Tibial artery (tissue), 4 donors: ENCODE measurements at regions not wholly inside any gene's neighbourhood (a gene's known extent, or its start where the extent isn't known, plus 50 kb on each side); places are given as distances from the start of the nearest gene placed in this dataset.

ENCODE experiments used
- DNase-seq, 2 donors: peaks; one replicate each; pipeline ENCODE4 v3.0.0-alpha.2; 2019
- H3K27ac ChIP-seq, 2 donors: fragments of 200-600 bp; sonication (generic) in 1 of 2; 1 replicate in 1 of 2; 2 replicates in 1 of 2; pipeline ENCODE4 v1.5.1; 2018 to 2019; ENCODE audit warnings: mild to moderate bottlenecking in 1 of 2
- H3K27me3 ChIP-seq, 2 donors: fragments of 200-600 bp; sonication (generic) in 1 of 2; one replicate each; pipeline versions ENCODE4 v1.5.1 to v1.6.0; 2016 to 2019
- H3K36me3 ChIP-seq, 3 donors: fragments of 200-600 bp; sonication (generic) in 2 of 3; one replicate each; pipeline ENCODE4 v1.5.1; 2016 to 2019; ENCODE audit warnings: mild to moderate bottlenecking in 2 of 3
- H3K4me1 ChIP-seq, 4 donors: fragments of 200-600 bp; sonication (generic) in 2 of 4; 1 replicate in 3 of 4; 2 replicates in 1 of 4; pipeline ENCODE4 v1.5.1; 2016 to 2019
- H3K4me3 ChIP-seq, 2 donors: fragments of 200-600 bp; sonication (generic) in 1 of 2; 1 replicate in 1 of 2; 2 replicates in 1 of 2; pipeline ENCODE4 v1.5.1; 2018 to 2019; ENCODE audit warnings: mild to moderate bottlenecking in 2 of 2
- H3K9me3 ChIP-seq, 3 donors: fragments of 200-600 bp; sonication (generic) in 1 of 3; one replicate each; pipeline ENCODE4 v1.5.1; 2016 to 2019
- intact Hi-C: fragments of 100-400 bp; cut with DNase I; formaldehyde crosslinking; loops from one replicate; pipeline ENCODE4 v1.15.0; 2023; ENCODE audit warnings: low total_unique reads
- TF ChIP-seq, protein P1 (sequence below), 2 experiments: fragments of 200-600 bp in 1 of 2; fragments of 450-650 bp in 1 of 2; IDR thresholded peaks; one replicate each; pipeline ENCODE4 v1.5.1; 2017 to 2019; ENCODE audit warnings: antibody characterized with exemption in 2 of 2, mild to moderate bottlenecking in 1 of 2, moderate library complexity in 1 of 2

DNA sequence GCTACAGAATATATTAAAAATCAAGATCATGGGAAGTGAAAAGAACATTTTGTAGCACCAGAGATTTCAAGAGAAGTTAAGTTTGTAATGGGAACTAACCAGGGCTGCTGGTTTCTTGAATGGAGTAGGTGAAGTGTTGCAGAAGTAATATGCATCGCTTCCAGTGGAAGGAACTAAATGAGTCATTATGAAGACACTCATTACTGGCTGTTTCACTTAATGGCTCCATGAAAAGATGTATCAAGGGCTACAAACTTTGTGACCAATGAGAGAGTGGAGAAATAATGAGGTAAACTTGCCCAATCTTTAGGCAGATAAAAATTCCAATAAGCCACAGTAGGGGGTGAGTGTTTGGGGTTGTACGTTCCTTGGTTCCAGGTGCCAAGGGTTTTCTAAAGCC is 380.4 kb upstream of the POU3F3 start:
- TF ChIP-seq, protein P1, sequence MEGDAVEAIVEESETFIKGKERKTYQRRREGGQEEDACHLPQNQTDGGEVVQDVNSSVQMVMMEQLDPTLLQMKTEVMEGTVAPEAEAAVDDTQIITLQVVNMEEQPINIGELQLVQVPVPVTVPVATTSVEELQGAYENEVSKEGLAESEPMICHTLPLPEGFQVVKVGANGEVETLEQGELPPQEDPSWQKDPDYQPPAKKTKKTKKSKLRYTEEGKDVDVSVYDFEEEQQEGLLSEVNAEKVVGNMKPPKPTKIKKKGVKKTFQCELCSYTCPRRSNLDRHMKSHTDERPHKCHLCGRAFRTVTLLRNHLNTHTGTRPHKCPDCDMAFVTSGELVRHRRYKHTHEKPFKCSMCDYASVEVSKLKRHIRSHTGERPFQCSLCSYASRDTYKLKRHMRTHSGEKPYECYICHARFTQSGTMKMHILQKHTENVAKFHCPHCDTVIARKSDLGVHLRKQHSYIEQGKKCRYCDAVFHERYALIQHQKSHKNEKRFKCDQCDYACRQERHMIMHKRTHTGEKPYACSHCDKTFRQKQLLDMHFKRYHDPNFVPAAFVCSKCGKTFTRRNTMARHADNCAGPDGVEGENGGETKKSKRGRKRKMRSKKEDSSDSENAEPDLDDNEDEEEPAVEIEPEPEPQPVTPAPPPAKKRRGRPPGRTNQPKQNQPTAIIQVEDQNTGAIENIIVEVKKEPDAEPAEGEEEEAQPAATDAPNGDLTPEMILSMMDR (IDR thresholded peaks at IDR 0.05), result no peak
- intact Hi-C loops, result no loop called here

DNA sequence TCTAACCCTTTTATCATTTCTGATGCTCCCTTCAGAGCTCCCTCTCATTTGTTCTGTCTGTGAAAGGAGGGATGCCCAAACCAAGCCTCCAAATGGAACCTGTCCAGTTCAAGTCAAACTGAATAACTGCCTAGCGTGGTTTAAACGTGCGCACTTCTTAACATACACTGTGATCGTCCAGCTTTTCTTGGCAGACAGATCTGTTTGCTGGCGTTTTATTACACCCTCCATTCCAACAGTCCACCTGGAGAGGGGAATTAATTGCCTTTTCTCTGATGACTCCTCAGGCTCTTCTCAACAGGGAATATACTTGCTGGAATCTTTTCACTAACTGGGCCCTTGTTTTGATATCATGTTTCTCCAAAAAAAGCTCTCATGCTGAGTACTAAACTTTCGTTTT is 379.2 kb upstream of the POU3F3 start:
- no peaks in the 10 kb centered on the region for H3K9me3 ChIP-seq
- H3K27ac ChIP-seq, result no peak overlapping the region
- no peaks in the 10 kb centered on the region for H3K36me3 ChIP-seq
- DNase-seq, result no peak
- TF ChIP-seq, protein P1 (IDR thresholded peaks at IDR 0.05), result no peak
- H3K4me3 ChIP-seq, result no peak overlapping the region
- H3K27me3 ChIP-seq, result no peaks in the 10 kb centered on the region
- intact Hi-C loops, result no loop called here
- no peaks in the 10 kb centered on the region for H3K4me1 ChIP-seq

More for the DNA sequence above, 380.4 kb upstream of the POU3F3 start:
- DNase-seq, result no peak
- no peaks in the 10 kb centered on the region for H3K27me3 ChIP-seq
- no peak overlapping the region for H3K27ac ChIP-seq
- no peaks in the 10 kb centered on the region for H3K36me3 ChIP-seq
- no peak overlapping the region for H3K4me3 ChIP-seq
- H3K4me1 ChIP-seq, result no peaks in the 10 kb centered on the region
- no peaks in the 10 kb centered on the region for H3K9me3 ChIP-seq

DNA sequence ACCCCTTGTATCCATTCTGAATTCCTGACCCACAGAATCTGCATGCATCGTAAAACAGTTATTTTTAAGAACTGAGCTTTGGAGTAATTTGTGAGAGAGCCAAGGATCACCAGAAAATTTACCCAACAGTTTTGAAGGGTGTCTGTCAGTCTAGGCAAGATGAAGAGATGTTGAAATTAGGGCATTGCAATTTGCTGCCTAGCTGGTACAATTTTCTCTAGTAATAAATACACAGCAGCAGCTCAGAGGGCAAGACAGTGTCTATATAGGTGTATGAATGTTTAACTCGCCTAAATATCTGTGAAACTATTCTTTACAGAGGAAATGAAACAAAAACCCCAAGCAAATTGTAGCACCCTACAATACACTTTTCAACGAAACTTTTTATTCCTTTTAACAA is 377.8 kb upstream of the POU3F3 start:
- no peaks in the 10 kb centered on the region for H3K4me1 ChIP-seq
- no peak overlapping the region for H3K4me3 ChIP-seq
- H3K27ac ChIP-seq, result no peak overlapping the region
- H3K9me3 ChIP-seq, result no peaks in the 10 kb centered on the region
- no peak for DNase-seq
- no peaks in the 10 kb centered on the region for H3K27me3 ChIP-seq
- TF ChIP-seq, protein P1 (IDR thresholded peaks at IDR 0.05), result no peak
- intact Hi-C loops, result no loop called here
- H3K36me3 ChIP-seq, result no peaks in the 10 kb centered on the region

DNA sequence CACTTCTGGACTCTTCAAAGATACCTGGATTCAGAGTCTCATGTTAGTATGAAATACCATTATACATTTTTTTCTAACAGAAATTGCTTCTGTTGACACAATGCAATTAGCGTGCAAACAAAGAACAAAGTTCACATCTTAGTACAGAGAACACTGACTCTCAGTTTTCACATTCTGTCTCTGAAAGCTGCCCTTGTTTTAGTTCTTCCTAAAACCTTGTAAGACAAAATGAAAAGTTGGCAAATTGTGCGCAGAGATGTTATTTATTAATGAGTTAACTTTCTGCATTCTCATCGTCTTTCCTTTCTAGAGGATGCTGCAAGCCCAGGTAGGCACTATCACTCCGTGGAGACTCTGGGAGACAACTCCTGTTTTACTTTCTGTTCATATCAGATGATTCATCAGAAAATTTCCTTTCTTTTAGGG is 377.3 kb upstream of the POU3F3 start:
- intact Hi-C loops, result no loop called here
- no peaks in the 10 kb centered on the region for H3K4me1 ChIP-seq
- no peak overlapping the region for H3K27ac ChIP-seq
- no peak overlapping the region for H3K4me3 ChIP-seq
- H3K36me3 ChIP-seq, result no peaks in the 10 kb centered on the region
- no peaks in the 10 kb centered on the region for H3K27me3 ChIP-seq
- no peaks in the 10 kb centered on the region for H3K9me3 ChIP-seq
- TF ChIP-seq, protein P1 (IDR thresholded peaks at IDR 0.05), result no peak
- DNase-seq, result no peak

DNA sequence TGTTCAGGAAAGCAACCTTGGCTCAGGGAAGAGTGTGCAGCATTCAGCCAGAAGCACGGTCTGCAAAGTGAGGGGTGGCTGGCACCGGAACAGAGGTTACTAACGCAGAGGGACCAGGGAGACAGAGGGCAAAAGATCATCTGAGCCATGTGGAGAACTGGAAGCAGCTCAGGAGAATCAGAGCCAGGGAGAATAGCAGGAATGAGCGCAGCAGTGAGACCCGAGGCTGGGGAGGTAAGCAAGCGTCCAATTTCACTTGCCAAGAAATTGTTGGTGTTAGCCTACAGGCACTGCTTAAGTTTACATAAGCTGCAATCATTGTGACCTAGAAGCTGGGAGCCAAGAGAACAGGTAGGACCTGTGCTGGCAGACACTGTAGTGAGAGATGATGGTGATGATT is 372.6 kb upstream of the POU3F3 start:
- H3K4me1 ChIP-seq, result no peaks in the 10 kb centered on the region
- no peak for DNase-seq
- intact Hi-C loops, result no loop called here
- no peak overlapping the region for H3K4me3 ChIP-seq
- no peak overlapping the region for H3K27ac ChIP-seq
- no peaks in the 10 kb centered on the region for H3K9me3 ChIP-seq
- TF ChIP-seq, protein P1 (IDR thresholded peaks at IDR 0.05), result no peak
- peaks cover 0 to 3% of the 10 kb centered on the region in 2 donors for H3K27me3 ChIP-seq
- H3K36me3 ChIP-seq, result no peaks in the 10 kb centered on the region

DNA sequence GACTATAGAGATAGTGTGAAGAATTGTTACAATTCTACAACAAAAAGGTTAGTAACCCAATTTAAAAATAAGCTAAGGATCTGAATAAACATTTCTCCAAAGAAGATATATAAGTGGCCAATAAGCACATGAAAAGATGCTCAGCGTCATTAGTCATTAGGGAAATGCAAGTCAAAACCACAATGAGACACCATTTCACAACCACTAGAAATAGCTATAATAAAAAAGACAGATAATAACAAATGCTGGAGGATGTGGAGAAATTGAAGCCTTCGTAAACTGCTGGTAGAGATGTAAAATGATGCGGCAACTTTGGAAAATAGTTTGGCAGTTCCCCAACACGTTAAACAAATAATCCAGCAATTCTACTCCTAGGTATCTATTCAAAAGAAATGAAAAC is 366.5 kb upstream of the POU3F3 start:
- H3K4me3 ChIP-seq, result no peak overlapping the region
- TF ChIP-seq, protein P1 (IDR thresholded peaks at IDR 0.05), result no peak
- peaks cover 0 to 3% of the 10 kb centered on the region in 2 donors for H3K27me3 ChIP-seq
- intact Hi-C loops, result no loop called here
- DNase-seq, result no peak
- H3K36me3 ChIP-seq, result no peaks in the 10 kb centered on the region
- H3K27ac ChIP-seq, result no peak overlapping the region
- no peaks in the 10 kb centered on the region for H3K4me1 ChIP-seq
- H3K9me3 ChIP-seq, result no peaks in the 10 kb centered on the region
